ENCODE measurements at regions not wholly inside any gene's neighbourhood (a gene's known extent, or its start where the extent isn't known, plus 50 kb on each side); places are given as distances from the start of the nearest gene placed in this dataset.

- Histone ChIP-seq H3K27me3 (replicated peaks; ENCODE audit: insufficient read depth) (peaks cover 14% of the 10 kb centered on the region), H3K79me2 (ENCODE audit: insufficient read depth) (no peaks in the 10 kb centered on the region), H3K9me3 (ENCODE audit: low read depth) (no peaks in the 10 kb centered on the region), H3K4me2 (ENCODE audit: unreplicated experiment) (peak overlapping the region; percentile 19), H3K9ac (peak overlapping the region; percentile 22; the same call in 1 of the 2 replicates), H3K4me3 (peak overlapping the region; percentile 50), H3K27ac (peak overlapping the region; percentile 61), H3K36me3 (ENCODE audit: low read depth) (no peaks in the 10 kb centered on the region), H2AFZ (no peak overlapping the region), H3F3A (ENCODE audit: insufficient read depth) (peaks cover 3% of the 10 kb centered on the region; the same call in 1 of the 2 replicates), H4K20me1 (ENCODE audit: insufficient read depth) (no peaks in the 10 kb centered on the region), H3K9me2 (ENCODE audit: insufficient read depth) (no peaks in the 10 kb centered on the region), H3K4me1 (ENCODE audit: insufficient read depth) (peaks cover 10% of the 10 kb centered on the region; the same call in 1 of the 2 replicates)
- no peak for TF ChIP-seq EZH2 (IDR thresholded peaks at IDR 0.05; ENCODE audit: insufficient read depth, poor library complexity, severe bottlenecking)
- TF ChIP-seq EZH2phosphoT487 (IDR thresholded peaks at IDR 0.05; ENCODE audit: insufficient read depth, low read depth): no peak
- DNase-seq: peak; percentile 24
- in situ Hi-C loops (cut with MboI): no loop called here
- WGBS, 2 experiments (ENCODE audit: low coverage in 1 of 2, low lambda C conversion rate in 2 of 2, missing lambda C conversion rate in 2 of 2): 31 to 32% methylated on average over 10 of the region's 10 CpGs
Measured at GRCh38 chr4:41362621-41363383, 106.1 kb downstream of the UCHL1 start.

GRCh38 chr4:41363384-41363981, 106.8 kb downstream of the UCHL1 start:
- in situ Hi-C loops (cut with MboI): no loop called here
- H3K27ac ChIP-seq: peak overlapping the region; percentile 61

GRCh38 chr4:41364876-41365275, 108.1 kb downstream of the UCHL1 start:
- no peaks in the 10 kb centered on the region for H4K20me1 ChIP-seq (ENCODE audit: insufficient read depth)
- in situ Hi-C loops (cut with MboI): no loop called here
- no peak for TF ChIP-seq EZH2 (IDR thresholded peaks at IDR 0.05; ENCODE audit: insufficient read depth, poor library complexity, severe bottlenecking)
- TF ChIP-seq EZH2phosphoT487 (IDR thresholded peaks at IDR 0.05; ENCODE audit: insufficient read depth, low read depth): no peak
- no peak overlapping the region for H2AFZ ChIP-seq
- no peak overlapping the region for H3K9ac ChIP-seq
- WGBS, 2 experiments (ENCODE audit: low coverage in 1 of 2, low lambda C conversion rate in 2 of 2, missing lambda C conversion rate in 2 of 2): 9 to 12% methylated on average over 3 of the region's 3 CpGs
- H3K4me3 ChIP-seq: no peak overlapping the region
- H3K9me2 ChIP-seq (ENCODE audit: insufficient read depth): no peaks in the 10 kb centered on the region
- no peaks in the 10 kb centered on the region for H3K9me3 ChIP-seq (ENCODE audit: low read depth)
- H3F3A ChIP-seq (ENCODE audit: insufficient read depth): peaks cover 3% of the 10 kb centered on the region; the same call in 1 of the 2 replicates
- H3K27me3 ChIP-seq (replicated peaks; ENCODE audit: insufficient read depth): peaks cover 14% of the 10 kb centered on the region
- peak; percentile 30 for DNase-seq
- no peaks in the 10 kb centered on the region for H3K79me2 ChIP-seq (ENCODE audit: insufficient read depth)
- H3K27ac ChIP-seq: peak overlapping the region; percentile 61; the same call in 1 of the 2 replicates
- no peaks in the 10 kb centered on the region for H3K36me3 ChIP-seq (ENCODE audit: low read depth)
- peaks cover 10% of the 10 kb centered on the region; the same call in 1 of the 2 replicates for H3K4me1 ChIP-seq (ENCODE audit: insufficient read depth)
- H3K4me2 ChIP-seq (ENCODE audit: unreplicated experiment): no peak overlapping the region

More at GRCh38 chr4:41363384-41363981, 106.8 kb downstream of the UCHL1 start:
- Histone ChIP-seq H3K4me3 (peak overlapping the region; percentile 50), H3F3A (ENCODE audit: insufficient read depth) (peaks cover 3% of the 10 kb centered on the region; the same call in 1 of the 2 replicates), H2AFZ (no peak overlapping the region; the same call in 1 of the 2 replicates), H3K9ac (peak overlapping the region; percentile 22; the same call in 1 of the 2 replicates), H3K4me1 (ENCODE audit: insufficient read depth) (peaks cover 10% of the 10 kb centered on the region; the same call in 1 of the 2 replicates), H3K4me2 (ENCODE audit: unreplicated experiment) (no peak overlapping the region), H3K9me2 (ENCODE audit: insufficient read depth) (no peaks in the 10 kb centered on the region), H4K20me1 (ENCODE audit: insufficient read depth) (no peaks in the 10 kb centered on the region), H3K36me3 (ENCODE audit: low read depth) (no peaks in the 10 kb centered on the region), H3K27me3 (replicated peaks; ENCODE audit: insufficient read depth) (peaks cover 14% of the 10 kb centered on the region), H3K79me2 (ENCODE audit: insufficient read depth) (no peaks in the 10 kb centered on the region), H3K9me3 (ENCODE audit: low read depth) (no peaks in the 10 kb centered on the region)
- peak; percentile 80 for DNase-seq
- TF ChIP-seq EZH2phosphoT487 (IDR thresholded peaks at IDR 0.05; ENCODE audit: insufficient read depth, low read depth) (no peak), EZH2 (IDR thresholded peaks at IDR 0.05; ENCODE audit: insufficient read depth, poor library complexity, severe bottlenecking) (no peak)
- 3 to 4% methylated on average over 9 of the region's 9 CpGs for WGBS, 2 experiments (ENCODE audit: low coverage in 1 of 2, low lambda C conversion rate in 2 of 2, missing lambda C conversion rate in 2 of 2)

GRCh38 chr4:41365681-41366080, 109.0 kb downstream of the UCHL1 start:
- Histone ChIP-seq H3K27ac (no peak overlapping the region), H3K9me3 (ENCODE audit: low read depth) (no peaks in the 10 kb centered on the region), H3K27me3 (replicated peaks; ENCODE audit: insufficient read depth) (peaks cover 14% of the 10 kb centered on the region), H2AFZ (no peak overlapping the region), H3K36me3 (ENCODE audit: low read depth) (no peaks in the 10 kb centered on the region), H3K9ac (no peak overlapping the region), H3K4me3 (no peak overlapping the region), H3F3A (ENCODE audit: insufficient read depth) (peaks cover 3% of the 10 kb centered on the region; the same call in 1 of the 2 replicates), H3K4me2 (ENCODE audit: unreplicated experiment) (no peak overlapping the region), H3K9me2 (ENCODE audit: insufficient read depth) (no peaks in the 10 kb centered on the region), H3K4me1 (ENCODE audit: insufficient read depth) (peaks cover 10% of the 10 kb centered on the region; the same call in 1 of the 2 replicates), H4K20me1 (ENCODE audit: insufficient read depth) (no peaks in the 10 kb centered on the region), H3K79me2 (ENCODE audit: insufficient read depth) (no peaks in the 10 kb centered on the region)
- DNase-seq: no peak
- TF ChIP-seq EZH2 (IDR thresholded peaks at IDR 0.05; ENCODE audit: insufficient read depth, poor library complexity, severe bottlenecking) (no peak), EZH2phosphoT487 (IDR thresholded peaks at IDR 0.05; ENCODE audit: insufficient read depth, low read depth) (no peak)
- in situ Hi-C loops (cut with MboI): no loop called here
- 79 to 83% methylated on average over 4 of the region's 4 CpGs for WGBS, 2 experiments (ENCODE audit: low coverage in 1 of 2, low lambda C conversion rate in 2 of 2, missing lambda C conversion rate in 2 of 2)
